DOHH2 (cell line): ENCODE measurements at regions not wholly inside any gene's neighbourhood (a gene's known extent, or its start where the extent isn't known, plus 50 kb on each side); places are given as distances from the start of the nearest gene placed in this dataset.

Source experiments
- CTCF ChIP-seq: fragments of 200-600 bp; sonication (generic); IDR thresholded peaks from one replicate; pipeline ENCODE4 v1.5.1; 2014; ENCODE audit warnings: antibody characterized with exemption, mild to moderate bottlenecking, low read depth, low read length; ENCODE audit not compliant: poor library complexity, severe bottlenecking
- EZH2phosphoT487 ChIP-seq: fragments of 200-600 bp; sonication (generic); IDR thresholded peaks from 2 replicates; pipeline ENCODE4 v1.6.1; 2017; ENCODE audit warnings: borderline replicate concordance, mild to moderate bottlenecking, antibody characterized with exemption, low read length, moderate library complexity, mixed read lengths

GRCh38 chr2:186159101-186159500, 327.0 kb upstream of the ZC3H15 start:
- TF ChIP-seq CTCF (no peak), EZH2phosphoT487 (no peak)
